ENCODE measurements at regions not wholly inside any gene's neighbourhood (a gene's known extent, or its start where the extent isn't known, plus 50 kb on each side); places are given as distances from the start of the nearest gene placed in this dataset.

DNA sequence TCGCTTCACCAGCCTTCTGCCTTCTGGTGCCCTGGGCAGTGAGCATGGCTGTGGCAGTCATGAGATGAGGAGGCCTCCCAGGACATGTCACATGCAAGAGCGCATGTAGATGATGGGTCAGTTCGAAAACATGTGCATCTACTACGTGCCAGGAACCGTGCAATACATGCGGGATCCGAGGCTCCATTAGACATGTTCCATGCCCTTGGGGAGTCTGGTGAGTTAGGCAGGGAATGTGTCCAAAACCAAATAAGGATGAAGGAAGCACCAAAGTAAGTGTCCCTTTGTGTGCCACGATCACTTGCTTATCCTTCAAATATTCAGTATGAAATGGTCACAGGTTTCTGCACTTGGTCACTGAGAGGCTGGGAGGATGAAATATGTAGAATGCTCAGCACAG lies 223.3 kb downstream of the RBM19 start:
- no peak overlapping the region for H3K27ac Mint-ChIP-seq (ENCODE audit: unreplicated experiment)

DNA sequence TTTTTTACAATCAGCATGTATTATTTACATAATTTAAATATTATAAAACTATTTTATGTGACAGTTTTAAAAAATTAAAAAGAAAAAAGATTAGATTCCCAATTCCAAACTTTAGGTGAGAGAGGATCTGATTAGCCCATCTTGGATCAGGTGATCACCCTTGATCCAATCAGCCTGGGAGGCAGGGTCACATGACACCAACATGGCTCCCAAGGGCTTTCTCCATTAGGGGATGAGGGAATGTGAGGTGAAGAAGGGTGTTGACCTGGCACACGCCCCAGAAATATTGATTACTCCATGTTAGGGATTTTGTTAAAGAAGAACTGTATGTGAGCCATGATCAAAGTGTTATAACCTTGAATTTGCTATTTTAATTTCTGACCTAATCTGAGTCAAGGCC lies 225.4 kb downstream of the RBM19 start:
- no peak overlapping the region for H3K4me3 Mint-ChIP-seq (ENCODE audit: unreplicated experiment)
- peaks cover 9% of the 10 kb centered on the region for H3K9me3 Mint-ChIP-seq (ENCODE audit: unreplicated experiment)
- TF ChIP-seq, protein P1, sequence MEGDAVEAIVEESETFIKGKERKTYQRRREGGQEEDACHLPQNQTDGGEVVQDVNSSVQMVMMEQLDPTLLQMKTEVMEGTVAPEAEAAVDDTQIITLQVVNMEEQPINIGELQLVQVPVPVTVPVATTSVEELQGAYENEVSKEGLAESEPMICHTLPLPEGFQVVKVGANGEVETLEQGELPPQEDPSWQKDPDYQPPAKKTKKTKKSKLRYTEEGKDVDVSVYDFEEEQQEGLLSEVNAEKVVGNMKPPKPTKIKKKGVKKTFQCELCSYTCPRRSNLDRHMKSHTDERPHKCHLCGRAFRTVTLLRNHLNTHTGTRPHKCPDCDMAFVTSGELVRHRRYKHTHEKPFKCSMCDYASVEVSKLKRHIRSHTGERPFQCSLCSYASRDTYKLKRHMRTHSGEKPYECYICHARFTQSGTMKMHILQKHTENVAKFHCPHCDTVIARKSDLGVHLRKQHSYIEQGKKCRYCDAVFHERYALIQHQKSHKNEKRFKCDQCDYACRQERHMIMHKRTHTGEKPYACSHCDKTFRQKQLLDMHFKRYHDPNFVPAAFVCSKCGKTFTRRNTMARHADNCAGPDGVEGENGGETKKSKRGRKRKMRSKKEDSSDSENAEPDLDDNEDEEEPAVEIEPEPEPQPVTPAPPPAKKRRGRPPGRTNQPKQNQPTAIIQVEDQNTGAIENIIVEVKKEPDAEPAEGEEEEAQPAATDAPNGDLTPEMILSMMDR (IDR thresholded peaks at IDR 0.05; ENCODE audit: partially characterized antibody, unreplicated experiment) = no peak
- H3K27me3 Mint-ChIP-seq (ENCODE audit: unreplicated experiment) = no peaks in the 10 kb centered on the region
- H3K4me1 Mint-ChIP-seq (ENCODE audit: low read depth, unreplicated experiment) = peaks cover 3% of the 10 kb centered on the region
- H3K27ac Mint-ChIP-seq (ENCODE audit: unreplicated experiment) = no peak overlapping the region
- DNase-seq = no peak
- H3K36me3 Mint-ChIP-seq (ENCODE audit: unreplicated experiment) = peaks cover 12% of the 10 kb centered on the region

More for the DNA sequence above, 223.3 kb downstream of the RBM19 start:
- peaks cover 6% of the 10 kb centered on the region for H3K9me3 Mint-ChIP-seq (ENCODE audit: unreplicated experiment)
- H3K36me3 Mint-ChIP-seq (ENCODE audit: unreplicated experiment) = peaks cover 14% of the 10 kb centered on the region
- no peak overlapping the region for H3K4me3 Mint-ChIP-seq (ENCODE audit: unreplicated experiment)
- H3K4me1 Mint-ChIP-seq (ENCODE audit: low read depth, unreplicated experiment) = no peaks in the 10 kb centered on the region
- DNase-seq = no peak
- H3K27me3 Mint-ChIP-seq (ENCODE audit: unreplicated experiment) = no peaks in the 10 kb centered on the region
- TF ChIP-seq, protein P1 (IDR thresholded peaks at IDR 0.05; ENCODE audit: partially characterized antibody, unreplicated experiment) = no peak

DNA sequence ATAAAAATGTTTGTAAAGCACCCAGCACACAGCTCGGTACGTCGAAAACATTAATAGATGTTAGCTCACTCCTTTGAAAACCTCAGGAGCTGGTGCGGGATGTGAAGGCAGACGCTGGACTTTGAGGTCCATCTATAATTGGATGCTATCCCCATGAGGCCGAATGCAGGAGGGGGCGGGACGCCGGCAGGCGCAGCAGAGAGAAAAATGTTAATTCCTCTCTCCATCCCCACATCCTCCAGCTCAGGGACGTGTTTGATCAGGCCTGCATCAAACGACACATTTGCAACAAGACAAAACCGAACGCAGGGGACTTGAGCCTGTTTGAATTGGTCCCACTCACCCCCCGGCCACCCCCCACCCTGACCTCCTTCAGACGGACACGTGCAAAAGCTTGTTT lies 231.0 kb downstream of the RBM19 start:
- peaks cover 11% of the 10 kb centered on the region for H3K4me1 Mint-ChIP-seq (ENCODE audit: low read depth, unreplicated experiment)
- peak; percentile 55 for DNase-seq
- H3K36me3 Mint-ChIP-seq (ENCODE audit: unreplicated experiment) = peaks cover 9% of the 10 kb centered on the region
- H3K4me3 Mint-ChIP-seq (ENCODE audit: unreplicated experiment) = peak overlapping the region; percentile 33
- no peak overlapping the region for H3K27ac Mint-ChIP-seq (ENCODE audit: unreplicated experiment)
- TF ChIP-seq, protein P1 (IDR thresholded peaks at IDR 0.05; ENCODE audit: partially characterized antibody, unreplicated experiment) = no peak
- H3K9me3 Mint-ChIP-seq (ENCODE audit: unreplicated experiment) = peaks cover 7% of the 10 kb centered on the region
- peaks cover 3% of the 10 kb centered on the region for H3K27me3 Mint-ChIP-seq (ENCODE audit: unreplicated experiment)

DNA sequence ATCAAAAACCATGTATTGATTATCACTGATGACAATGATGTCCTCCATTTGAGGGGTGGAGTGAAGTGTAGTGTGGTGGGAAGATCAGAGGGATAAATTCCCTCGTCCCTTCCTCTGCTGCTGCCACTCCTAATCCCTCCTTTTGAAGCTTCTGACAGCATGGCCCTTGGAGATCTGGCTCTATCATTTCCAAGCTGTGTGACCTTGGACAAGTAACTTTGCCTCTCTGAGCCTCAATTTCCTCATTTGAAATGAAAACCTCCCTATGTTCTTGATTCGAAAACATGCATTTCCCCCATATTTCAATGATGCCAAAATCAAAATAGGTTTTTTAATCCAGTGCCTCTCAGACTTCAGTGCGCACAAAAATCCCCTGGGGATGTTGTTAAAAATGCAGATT lies 231.6 kb downstream of the RBM19 start:
- Mint-ChIP-seq H3K27me3 (ENCODE audit: unreplicated experiment) (peaks cover 3% of the 10 kb centered on the region), H3K9me3 (ENCODE audit: unreplicated experiment) (peaks cover 8% of the 10 kb centered on the region), H3K4me1 (ENCODE audit: low read depth, unreplicated experiment) (peaks cover 12% of the 10 kb centered on the region), H3K4me3 (ENCODE audit: unreplicated experiment) (peak overlapping the region; percentile 33), H3K36me3 (ENCODE audit: unreplicated experiment) (peaks cover 9% of the 10 kb centered on the region), H3K27ac (ENCODE audit: unreplicated experiment) (no peak overlapping the region)
- TF ChIP-seq, protein P1 (IDR thresholded peaks at IDR 0.05; ENCODE audit: partially characterized antibody, unreplicated experiment) = no peak
- no peak for DNase-seq

DNA sequence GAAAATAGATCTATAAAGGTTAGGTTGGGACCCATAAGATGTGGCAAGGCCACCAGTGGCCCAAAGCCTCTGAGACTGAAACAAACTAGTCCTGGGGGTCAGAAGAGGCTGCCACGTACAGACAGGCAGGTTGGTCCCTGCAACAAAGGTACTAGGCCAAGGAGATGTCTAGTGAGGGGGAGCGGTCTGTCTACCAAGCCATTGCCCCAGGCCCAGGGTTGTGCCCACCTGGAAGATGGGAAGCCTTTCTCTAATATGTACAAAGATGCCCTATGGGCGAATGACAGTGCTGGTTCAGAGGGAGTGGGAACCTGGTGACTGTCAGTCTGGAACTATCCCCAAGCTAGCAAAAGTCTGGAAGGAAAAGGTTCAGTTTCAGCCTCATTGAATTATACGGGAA lies 233.2 kb downstream of the RBM19 start:
- Mint-ChIP-seq H3K27ac (ENCODE audit: unreplicated experiment) (no peak overlapping the region), H3K27me3 (ENCODE audit: unreplicated experiment) (peaks cover 3% of the 10 kb centered on the region)
- TF ChIP-seq, protein P1 (IDR thresholded peaks at IDR 0.05; ENCODE audit: partially characterized antibody, unreplicated experiment) = no peak

More for the DNA sequence above, 233.2 kb downstream of the RBM19 start:
- no peak for DNase-seq
- H3K4me1 Mint-ChIP-seq (ENCODE audit: low read depth, unreplicated experiment) = peaks cover 15% of the 10 kb centered on the region
- peaks cover 4% of the 10 kb centered on the region for H3K9me3 Mint-ChIP-seq (ENCODE audit: unreplicated experiment)
- H3K36me3 Mint-ChIP-seq (ENCODE audit: unreplicated experiment) = no peaks in the 10 kb centered on the region
- H3K4me3 Mint-ChIP-seq (ENCODE audit: unreplicated experiment) = no peak overlapping the region
